ENCODE measurements at regions not wholly inside any gene's neighbourhood (a gene's known extent, or its start where the extent isn't known, plus 50 kb on each side); places are given as distances from the start of the nearest gene placed in this dataset.

GRCh38 chr1:163531345-163531744, 209.6 kb downstream of the NUF2 start:
- H3K27me3 ChIP-seq (ENCODE audit: control insufficient read depth in 2 of 2, insufficient read depth in 2 of 2, low read length in 2 of 2) = no peaks in the 10 kb centered on the region
- POLR2A ChIA-PET = no interaction called here
- no peaks in the 10 kb centered on the region for H4K20me1 ChIP-seq (replicated peaks; ENCODE audit: control insufficient read depth, insufficient read depth, low read length)
- BruUV-seq (replicated peaks) = no TSS peak
- no peaks in the 10 kb centered on the region for H3K79me2 ChIP-seq (ENCODE audit: control insufficient read depth, insufficient read depth, low read length)
- no peak overlapping the region for H3K27ac ChIP-seq (ENCODE audit: extremely low read depth, low read depth, low read length)
- H3K9me3 ChIP-seq (replicated peaks; ENCODE audit: control insufficient read depth, insufficient read depth, low read depth, low read length) = no peaks in the 10 kb centered on the region
- intact Hi-C loops (cut with micrococcal nuclease) = loop anchor here (5.0 kb wide), 1 partner anchor 1256 kb away; no protein-coding TSS in a partner anchor
- DNase-seq (ENCODE audit: extremely low read depth in 1 of 4, low spot score in 3 of 4) (no peak), ATAC-seq (no peak), FAIRE-seq (no peak)
- H3K4me3 ChIP-seq = no peak overlapping the region
- CTCF ChIA-PET (ENCODE audit: low intra/inter-chr PET ratio) = no interaction called here
- no peak for TF ChIP-seq BCL6 (CRISPR knock-in tag; IDR thresholded peaks at IDR 0.05)
- TF ChIP-seq ZNF431 (CRISPR knock-in tag; IDR thresholded peaks at IDR 0.05) = no peak
- no peak for TF ChIP-seq ZEB2 (IDR thresholded peaks at IDR 0.05)
- TF ChIP-seq ETV6 (IDR thresholded peaks at IDR 0.05; ENCODE audit: borderline replicate concordance in 1 of 2, low read depth in 2 of 2, low read length in 1 of 2) = no peak
- TF ChIP-seq ETV6 (CRISPR knock-in tag; IDR thresholded peaks at IDR 0.05; ENCODE audit: borderline replicate concordance) = no peak
- TF ChIP-seq HSF4 (CRISPR knock-in tag; IDR thresholded peaks at IDR 0.05; ENCODE audit: borderline replicate concordance) = no peak
- TF ChIP-seq NFE2L1 (tag; IDR thresholded peaks at IDR 0.05; ENCODE audit: borderline replicate concordance, low read depth) = no peak
- no peak for TF ChIP-seq ATF4 (CRISPR knock-in tag; IDR thresholded peaks at IDR 0.05)
- TF ChIP-seq ATF3 (IDR thresholded peaks at IDR 0.05) = no peak
- no peak for TF ChIP-seq ATF3 (CRISPR knock-in tag; conservative IDR thresholded peaks at IDR 0.05)
- no peak for TF ChIP-seq CBX8 (IDR thresholded peaks at IDR 0.05; ENCODE audit: borderline replicate concordance, extremely low read depth, low read depth, low read length, poor library complexity, severe bottlenecking)
- TF ChIP-seq ZNF133 (CRISPR knock-in tag; IDR thresholded peaks at IDR 0.05) = no peak
- TF ChIP-seq TEAD4 (IDR thresholded peaks at IDR 0.05; ENCODE audit: low read length) = no peak
- TF ChIP-seq TEAD4 (CRISPR knock-in tag; IDR thresholded peaks at IDR 0.05; ENCODE audit: borderline replicate concordance) = no peak
- TF ChIP-seq ZNF146 (CRISPR knock-in tag; IDR thresholded peaks at IDR 0.05; ENCODE audit: unreplicated experiment) = no peak
- TF ChIP-seq NR2F6 (CRISPR knock-in tag; IDR thresholded peaks at IDR 0.05) = no peak
- TF ChIP-seq TFAM (CRISPR knock-in tag; conservative IDR thresholded peaks at IDR 0.05) = no peak
- TF ChIP-seq TBP (optimal IDR thresholded peaks at IDR 0.05; ENCODE audit: low read depth, low read length) = no peak
- no peak for TF ChIP-seq NRF1 (conservative IDR thresholded peaks at IDR 0.05 in 1 of 2, IDR thresholded peaks at IDR 0.05 in 1 of 2)
- TF ChIP-seq, protein P1, sequence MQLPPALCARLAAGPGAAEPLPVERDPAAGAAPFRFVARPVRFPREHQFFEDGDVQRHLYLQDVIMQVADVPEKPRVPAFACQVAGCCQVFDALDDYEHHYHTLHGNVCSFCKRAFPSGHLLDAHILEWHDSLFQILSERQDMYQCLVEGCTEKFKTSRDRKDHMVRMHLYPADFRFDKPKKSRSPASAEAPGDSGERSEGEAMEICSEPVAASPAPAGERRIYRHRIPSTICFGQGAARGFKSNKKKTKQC (CRISPR knock-in tag; IDR thresholded peaks at IDR 0.05) = no peak
- no peak for TF ChIP-seq FOXA1 (IDR thresholded peaks at IDR 0.05; ENCODE audit: borderline replicate concordance)
- 3% methylated on average over 2 of the region's 2 CpGs for WGBS (ENCODE audit: insufficient coverage, low coverage, missing lambda C conversion rate)
- in situ Hi-C loops (cut with MboI) = no loop called here
- no peaks in the 10 kb centered on the region for H3K9me1 ChIP-seq (ENCODE audit: control insufficient read depth, insufficient read depth, low read length)
- H3K9ac ChIP-seq (ENCODE audit: insufficient read depth in 1 of 2, low read depth in 2 of 2, low read length in 2 of 2) = no peak overlapping the region
- H3K4me2 ChIP-seq (ENCODE audit: insufficient read depth, low read length) = no peak overlapping the region
- no peaks in the 10 kb centered on the region for H3K4me1 ChIP-seq (replicated peaks in 1 of 2; ENCODE audit: control insufficient read depth in 2 of 2, insufficient read depth in 2 of 2, low read length in 2 of 2)
- H2AFZ ChIP-seq (ENCODE audit: low read depth, low read length) = no peak overlapping the region
- no peaks in the 10 kb centered on the region for H3K36me3 ChIP-seq (ENCODE audit: control insufficient read depth, insufficient read depth, low read length)

Data from K562 (cell line).